ENCODE measurements at regions not wholly inside any gene's neighbourhood (a gene's known extent, or its start where the extent isn't known, plus 50 kb on each side); places are given as distances from the start of the nearest gene placed in this dataset.

DNA sequence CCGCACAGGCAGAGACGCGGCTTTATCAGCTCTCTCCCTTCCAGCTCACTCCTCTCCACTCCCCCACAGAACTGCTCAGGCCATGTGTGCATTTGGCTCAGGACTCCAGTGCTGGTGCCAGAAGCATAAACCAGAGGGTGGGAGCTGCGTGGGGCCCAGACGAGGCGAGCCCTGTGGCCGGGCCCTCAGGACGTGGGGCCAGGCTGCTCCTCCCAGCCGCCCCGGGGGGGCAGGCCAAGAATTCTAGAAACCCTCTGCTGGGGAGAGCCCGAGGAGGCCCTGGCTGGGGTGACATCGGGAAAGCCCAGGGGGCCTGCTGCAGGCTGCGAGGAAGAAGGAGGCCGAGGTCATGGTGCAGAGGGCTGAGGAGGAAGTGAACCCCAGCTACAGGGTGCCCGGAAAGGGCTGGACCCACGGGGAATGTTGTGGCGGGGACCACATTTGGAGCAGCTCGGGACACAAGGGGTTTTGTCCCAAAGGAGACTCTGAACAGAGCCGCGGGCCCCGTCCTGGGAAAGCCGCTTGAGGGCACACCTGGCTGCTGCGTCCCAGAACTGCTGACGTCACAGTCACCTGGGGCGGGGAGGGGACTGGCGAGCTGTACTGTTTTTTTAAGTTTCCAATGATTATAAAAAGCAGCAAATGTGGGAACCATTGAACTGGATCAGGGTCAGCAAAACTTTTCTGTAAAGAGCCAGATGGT is 107.1 kb downstream of the BANF2 start:
- TF ChIP-seq, protein P1, sequence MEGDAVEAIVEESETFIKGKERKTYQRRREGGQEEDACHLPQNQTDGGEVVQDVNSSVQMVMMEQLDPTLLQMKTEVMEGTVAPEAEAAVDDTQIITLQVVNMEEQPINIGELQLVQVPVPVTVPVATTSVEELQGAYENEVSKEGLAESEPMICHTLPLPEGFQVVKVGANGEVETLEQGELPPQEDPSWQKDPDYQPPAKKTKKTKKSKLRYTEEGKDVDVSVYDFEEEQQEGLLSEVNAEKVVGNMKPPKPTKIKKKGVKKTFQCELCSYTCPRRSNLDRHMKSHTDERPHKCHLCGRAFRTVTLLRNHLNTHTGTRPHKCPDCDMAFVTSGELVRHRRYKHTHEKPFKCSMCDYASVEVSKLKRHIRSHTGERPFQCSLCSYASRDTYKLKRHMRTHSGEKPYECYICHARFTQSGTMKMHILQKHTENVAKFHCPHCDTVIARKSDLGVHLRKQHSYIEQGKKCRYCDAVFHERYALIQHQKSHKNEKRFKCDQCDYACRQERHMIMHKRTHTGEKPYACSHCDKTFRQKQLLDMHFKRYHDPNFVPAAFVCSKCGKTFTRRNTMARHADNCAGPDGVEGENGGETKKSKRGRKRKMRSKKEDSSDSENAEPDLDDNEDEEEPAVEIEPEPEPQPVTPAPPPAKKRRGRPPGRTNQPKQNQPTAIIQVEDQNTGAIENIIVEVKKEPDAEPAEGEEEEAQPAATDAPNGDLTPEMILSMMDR (IDR thresholded peaks at IDR 0.05; ENCODE audit: low read depth, low read length), result no peak
- TF ChIP-seq EZH2phosphoT487 (IDR thresholded peaks at IDR 0.05; ENCODE audit: low read depth), result no peak
